GM23338 (cell line): ENCODE measurements at regions not wholly inside any gene's neighbourhood (a gene's known extent, or its start where the extent isn't known, plus 50 kb on each side); places are given as distances from the start of the nearest gene placed in this dataset.

Source experiments
- CREB1 ChIP-seq: fragments of 250-450 bp; sonication (Bioruptor Pico); IDR thresholded peaks from 2 replicates; pipeline ENCODE4 v1.5.0; 2020; ENCODE audit warnings: low read depth, mild to moderate bottlenecking, moderate library complexity
- EZH2 ChIP-seq: fragments of 200-600 bp; sonication (generic); IDR thresholded peaks from one replicate; pipeline ENCODE4 v1.8.0; 2017; ENCODE audit warnings: antibody characterized with exemption, mild to moderate bottlenecking, low read depth; ENCODE audit not compliant: unreplicated experiment
- EZH2phosphoT487 ChIP-seq: fragments of 200-600 bp; sonication (generic); IDR thresholded peaks from one replicate; pipeline ENCODE4 v1.8.1; 2018; ENCODE audit warnings: antibody characterized with exemption; ENCODE audit not compliant: unreplicated experiment
- JUNB ChIP-seq: IDR thresholded peaks from one replicate; pipeline ENCODE4 v1.6.1; 2016; ENCODE audit warnings: antibody characterized with exemption; ENCODE audit not compliant: unreplicated experiment
- NANOG ChIP-seq: IDR thresholded peaks from 2 replicates; pipeline ENCODE4 v1.6.1; 2016; ENCODE audit warnings: antibody characterized with exemption, borderline replicate concordance
- POLR2AphosphoS5 ChIP-seq: IDR thresholded peaks from 2 replicates; pipeline ENCODE4 v1.6.1; 2016; ENCODE audit warnings: antibody characterized with exemption, low read depth
- STAT1 ChIP-seq: IDR thresholded peaks from one replicate; pipeline ENCODE4 v1.6.1; 2016; ENCODE audit warnings: antibody characterized with exemption; ENCODE audit not compliant: unreplicated experiment
- ZNF114 ChIP-seq: fragments of 250-450 bp; sonication (Bioruptor Pico); IDR thresholded peaks from 2 replicates; pipeline ENCODE4 v1.5.0; 2020; ENCODE audit warnings: mild to moderate bottlenecking, moderate library complexity
- ZNF331 ChIP-seq: fragments of 250-450 bp; sonication (Bioruptor Pico); IDR thresholded peaks from 2 replicates; pipeline ENCODE4 v1.5.0; 2020; ENCODE audit warnings: low read depth, mild to moderate bottlenecking, moderate library complexity
- TF ChIP-seq, protein P1 (sequence below): IDR thresholded peaks from 2 replicates; pipeline ENCODE4 v1.6.1; 2016; ENCODE audit warnings: antibody characterized with exemption
- TF ChIP-seq, protein P2 (sequence below), 2 experiments: fragments of 200-600 bp in 1 of 2; sonication (generic) in 1 of 2; conservative IDR thresholded peaks; 2 replicates each; pipeline versions ENCODE4 v1.5.1 to v1.6.1; 2016 to 2017; ENCODE audit warnings: antibody characterized with exemption in 2 of 2, low read depth in 2 of 2, mild to moderate bottlenecking in 2 of 2, moderate library complexity in 1 of 2
- TF ChIP-seq, protein P3 (sequence below): IDR thresholded peaks from one replicate; pipeline ENCODE4 v1.6.1; 2018; ENCODE audit warnings: antibody characterized with exemption; ENCODE audit not compliant: unreplicated experiment

GRCh38 chr5:82414041-82414388 lies 135.9 kb upstream of the RPS23 start:
- TF ChIP-seq POLR2AphosphoS5 = no peak
- TF ChIP-seq ZNF331 = no peak
- TF ChIP-seq, protein P1, sequence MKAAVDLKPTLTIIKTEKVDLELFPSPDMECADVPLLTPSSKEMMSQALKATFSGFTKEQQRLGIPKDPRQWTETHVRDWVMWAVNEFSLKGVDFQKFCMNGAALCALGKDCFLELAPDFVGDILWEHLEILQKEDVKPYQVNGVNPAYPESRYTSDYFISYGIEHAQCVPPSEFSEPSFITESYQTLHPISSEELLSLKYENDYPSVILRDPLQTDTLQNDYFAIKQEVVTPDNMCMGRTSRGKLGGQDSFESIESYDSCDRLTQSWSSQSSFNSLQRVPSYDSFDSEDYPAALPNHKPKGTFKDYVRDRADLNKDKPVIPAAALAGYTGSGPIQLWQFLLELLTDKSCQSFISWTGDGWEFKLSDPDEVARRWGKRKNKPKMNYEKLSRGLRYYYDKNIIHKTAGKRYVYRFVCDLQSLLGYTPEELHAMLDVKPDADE = no peak
- TF ChIP-seq EZH2 = no peak
- TF ChIP-seq, protein P2, sequence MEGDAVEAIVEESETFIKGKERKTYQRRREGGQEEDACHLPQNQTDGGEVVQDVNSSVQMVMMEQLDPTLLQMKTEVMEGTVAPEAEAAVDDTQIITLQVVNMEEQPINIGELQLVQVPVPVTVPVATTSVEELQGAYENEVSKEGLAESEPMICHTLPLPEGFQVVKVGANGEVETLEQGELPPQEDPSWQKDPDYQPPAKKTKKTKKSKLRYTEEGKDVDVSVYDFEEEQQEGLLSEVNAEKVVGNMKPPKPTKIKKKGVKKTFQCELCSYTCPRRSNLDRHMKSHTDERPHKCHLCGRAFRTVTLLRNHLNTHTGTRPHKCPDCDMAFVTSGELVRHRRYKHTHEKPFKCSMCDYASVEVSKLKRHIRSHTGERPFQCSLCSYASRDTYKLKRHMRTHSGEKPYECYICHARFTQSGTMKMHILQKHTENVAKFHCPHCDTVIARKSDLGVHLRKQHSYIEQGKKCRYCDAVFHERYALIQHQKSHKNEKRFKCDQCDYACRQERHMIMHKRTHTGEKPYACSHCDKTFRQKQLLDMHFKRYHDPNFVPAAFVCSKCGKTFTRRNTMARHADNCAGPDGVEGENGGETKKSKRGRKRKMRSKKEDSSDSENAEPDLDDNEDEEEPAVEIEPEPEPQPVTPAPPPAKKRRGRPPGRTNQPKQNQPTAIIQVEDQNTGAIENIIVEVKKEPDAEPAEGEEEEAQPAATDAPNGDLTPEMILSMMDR (conservative IDR thresholded peaks at IDR 0.05; ENCODE audit: low read depth in 2 of 2) = no peak
- TF ChIP-seq CREB1 (CRISPR knock-in tag) = no peak
- TF ChIP-seq, protein P3, sequence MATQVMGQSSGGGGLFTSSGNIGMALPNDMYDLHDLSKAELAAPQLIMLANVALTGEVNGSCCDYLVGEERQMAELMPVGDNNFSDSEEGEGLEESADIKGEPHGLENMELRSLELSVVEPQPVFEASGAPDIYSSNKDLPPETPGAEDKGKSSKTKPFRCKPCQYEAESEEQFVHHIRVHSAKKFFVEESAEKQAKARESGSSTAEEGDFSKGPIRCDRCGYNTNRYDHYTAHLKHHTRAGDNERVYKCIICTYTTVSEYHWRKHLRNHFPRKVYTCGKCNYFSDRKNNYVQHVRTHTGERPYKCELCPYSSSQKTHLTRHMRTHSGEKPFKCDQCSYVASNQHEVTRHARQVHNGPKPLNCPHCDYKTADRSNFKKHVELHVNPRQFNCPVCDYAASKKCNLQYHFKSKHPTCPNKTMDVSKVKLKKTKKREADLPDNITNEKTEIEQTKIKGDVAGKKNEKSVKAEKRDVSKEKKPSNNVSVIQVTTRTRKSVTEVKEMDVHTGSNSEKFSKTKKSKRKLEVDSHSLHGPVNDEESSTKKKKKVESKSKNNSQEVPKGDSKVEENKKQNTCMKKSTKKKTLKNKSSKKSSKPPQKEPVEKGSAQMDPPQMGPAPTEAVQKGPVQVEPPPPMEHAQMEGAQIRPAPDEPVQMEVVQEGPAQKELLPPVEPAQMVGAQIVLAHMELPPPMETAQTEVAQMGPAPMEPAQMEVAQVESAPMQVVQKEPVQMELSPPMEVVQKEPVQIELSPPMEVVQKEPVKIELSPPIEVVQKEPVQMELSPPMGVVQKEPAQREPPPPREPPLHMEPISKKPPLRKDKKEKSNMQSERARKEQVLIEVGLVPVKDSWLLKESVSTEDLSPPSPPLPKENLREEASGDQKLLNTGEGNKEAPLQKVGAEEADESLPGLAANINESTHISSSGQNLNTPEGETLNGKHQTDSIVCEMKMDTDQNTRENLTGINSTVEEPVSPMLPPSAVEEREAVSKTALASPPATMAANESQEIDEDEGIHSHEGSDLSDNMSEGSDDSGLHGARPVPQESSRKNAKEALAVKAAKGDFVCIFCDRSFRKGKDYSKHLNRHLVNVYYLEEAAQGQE = no peak
- no peak for TF ChIP-seq EZH2phosphoT487
- TF ChIP-seq JUNB = no peak
- TF ChIP-seq NANOG = no peak
- no peak for TF ChIP-seq STAT1
- no peak for TF ChIP-seq ZNF114 (CRISPR knock-in tag)
